ENCODE measurements at regions not wholly inside any gene's neighbourhood (a gene's known extent, or its start where the extent isn't known, plus 50 kb on each side); places are given as distances from the start of the nearest gene placed in this dataset.

- Histone ChIP-seq H3K27me3 (ENCODE audit: control insufficient read depth, insufficient read depth, low read length) (no peaks in the 10 kb centered on the region), H3K36me3 (ENCODE audit: control insufficient read depth, insufficient read depth, low read length) (no peaks in the 10 kb centered on the region), H3K4me3 (ENCODE audit: low read depth, low read length) (no peak overlapping the region)
- no peak for TF ChIP-seq CTCF (IDR thresholded peaks at IDR 0.05; ENCODE audit: insufficient read depth, low read depth, low read length)
- DNase-seq (ENCODE audit: low read depth) = no peak
- ChIA-PET CTCF (no interaction called here), POLR2A (no interaction called here)
These were observed 649.6 kb downstream of the KCTD16 start for GRCh38 chr5:144820278-144820677.

- Histone ChIP-seq H3K27me3 (ENCODE audit: control insufficient read depth, insufficient read depth, low read length) (no peaks in the 10 kb centered on the region), H3K36me3 (ENCODE audit: control insufficient read depth, insufficient read depth, low read length) (no peaks in the 10 kb centered on the region), H3K4me3 (ENCODE audit: low read depth, low read length) (no peak overlapping the region)
- ChIA-PET POLR2A (no interaction called here), CTCF (no interaction called here)
- TF ChIP-seq CTCF (IDR thresholded peaks at IDR 0.05; ENCODE audit: insufficient read depth, low read depth, low read length) = no peak
- no peak for DNase-seq (ENCODE audit: low read depth)
These were observed 644.5 kb downstream of the KCTD16 start for GRCh38 chr5:144815131-144815530.

- POLR2A ChIA-PET = no interaction called here
- H3K36me3 ChIP-seq (ENCODE audit: control insufficient read depth, insufficient read depth, low read length) = no peaks in the 10 kb centered on the region
- CTCF ChIA-PET = no interaction called here
- H3K4me3 ChIP-seq (ENCODE audit: low read depth, low read length) = no peak overlapping the region
- no peak for TF ChIP-seq CTCF (IDR thresholded peaks at IDR 0.05; ENCODE audit: insufficient read depth, low read depth, low read length)
- peak; percentile 83 for DNase-seq (ENCODE audit: low read depth)
- no peaks in the 10 kb centered on the region for H3K27me3 ChIP-seq (ENCODE audit: control insufficient read depth, insufficient read depth, low read length)
These were observed 642.1 kb downstream of the KCTD16 start for GRCh38 chr5:144812763-144813162.

- no peak for DNase-seq (ENCODE audit: low read depth)
- CTCF ChIA-PET = no interaction called here
- Histone ChIP-seq H3K36me3 (ENCODE audit: control insufficient read depth, insufficient read depth, low read length) (no peaks in the 10 kb centered on the region), H3K27me3 (ENCODE audit: control insufficient read depth, insufficient read depth, low read length) (no peaks in the 10 kb centered on the region), H3K4me3 (ENCODE audit: low read depth, low read length) (no peak overlapping the region)
- POLR2A ChIA-PET = no interaction called here
- TF ChIP-seq CTCF (IDR thresholded peaks at IDR 0.05; ENCODE audit: insufficient read depth, low read depth, low read length) = no peak
These were observed 629.5 kb downstream of the KCTD16 start for GRCh38 chr5:144800169-144800568.

- CTCF ChIA-PET = no interaction called here
- no peak overlapping the region for H3K4me3 ChIP-seq (ENCODE audit: low read depth, low read length)
- TF ChIP-seq CTCF (IDR thresholded peaks at IDR 0.05; ENCODE audit: insufficient read depth, low read depth, low read length) = no peak
- POLR2A ChIA-PET = no interaction called here
- H3K36me3 ChIP-seq (ENCODE audit: control insufficient read depth, insufficient read depth, low read length) = no peaks in the 10 kb centered on the region
- no peak for DNase-seq (ENCODE audit: low read depth)
- H3K27me3 ChIP-seq (ENCODE audit: control insufficient read depth, insufficient read depth, low read length) = no peaks in the 10 kb centered on the region
These were observed 627.9 kb downstream of the KCTD16 start for GRCh38 chr5:144798595-144798994.
